HG03103 (cell line): ENCODE measurements at regions not wholly inside any gene's neighbourhood (a gene's known extent, or its start where the extent isn't known, plus 50 kb on each side); places are given as distances from the start of the nearest gene placed in this dataset.
"Not testable (repeated sequence)": the region's sequence is repeated elsewhere in the genome, so short reads cannot be mapped to it uniquely, and the experiment has no call there.

Source experiments
- ATAC-seq: cut with Tn5 transposase; IDR thresholded peaks from one replicate; pipeline ENCODE4 v1.9.1; 2021; ENCODE audit warnings: low read depth; ENCODE audit not compliant: unreplicated experiment

DNA sequence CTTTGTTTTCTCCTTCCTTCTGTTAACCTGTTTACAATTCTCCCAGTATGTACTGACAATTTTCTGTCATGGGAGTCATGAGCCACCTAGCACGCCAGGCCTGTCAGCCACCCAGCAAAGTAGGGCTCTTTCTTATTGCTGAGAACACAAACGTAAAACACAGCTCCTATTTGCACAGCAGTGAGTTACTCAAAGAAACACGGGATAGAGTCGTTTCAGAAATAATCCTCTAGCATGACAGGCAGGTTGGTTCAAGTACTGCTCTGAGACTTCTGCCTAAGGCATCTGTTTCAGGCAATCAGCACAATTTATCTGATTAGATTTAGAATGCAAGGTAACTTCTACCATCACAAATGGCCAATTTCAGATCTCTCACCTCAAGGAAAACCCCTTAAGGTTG is 88.8 kb downstream of the CD24 start:
- ATAC-seq, result no peak

DNA sequence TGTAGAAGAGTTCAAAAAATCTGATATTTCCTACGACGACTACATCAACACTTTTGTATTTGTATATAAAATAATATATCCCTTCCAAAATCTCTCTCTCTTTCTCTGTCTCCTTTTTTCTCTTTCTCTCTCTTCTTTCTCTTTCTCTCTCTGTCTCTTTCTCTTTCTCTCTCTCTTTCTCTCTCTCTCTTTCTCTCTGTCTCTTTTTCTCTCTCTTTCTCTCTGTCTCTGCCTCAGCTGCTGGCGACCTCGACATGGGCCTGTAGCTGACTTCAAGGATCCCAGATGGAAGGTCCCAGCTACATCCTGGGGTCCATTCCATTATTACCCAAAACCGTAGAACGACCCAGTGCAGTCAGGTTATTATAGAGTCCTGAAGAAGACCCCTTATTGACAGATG is 90.0 kb downstream of the CD24 start:
- no peak for ATAC-seq

DNA sequence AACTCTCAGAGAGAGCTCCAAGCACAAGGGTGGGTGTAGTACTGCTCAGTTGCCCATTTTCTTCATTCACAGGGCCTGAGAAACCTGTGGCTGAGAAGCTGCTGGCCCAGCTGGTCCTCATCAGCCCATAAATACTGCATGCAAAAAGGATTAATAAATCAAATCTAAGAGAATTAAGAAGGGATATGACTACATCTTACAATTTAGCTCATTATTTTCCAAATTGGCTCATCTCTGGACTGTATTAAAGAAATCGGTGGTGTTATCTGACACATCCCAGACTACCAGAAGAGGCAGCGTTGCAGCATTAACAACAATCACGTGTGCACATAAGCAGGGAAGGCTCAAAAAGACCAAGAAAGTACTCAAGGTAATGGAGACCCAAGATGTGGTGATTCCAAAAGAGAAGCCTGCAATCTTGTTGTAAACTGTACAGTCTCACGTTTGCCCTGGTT is 90.7 kb downstream of the CD24 start:
- ATAC-seq, result no peak

DNA sequence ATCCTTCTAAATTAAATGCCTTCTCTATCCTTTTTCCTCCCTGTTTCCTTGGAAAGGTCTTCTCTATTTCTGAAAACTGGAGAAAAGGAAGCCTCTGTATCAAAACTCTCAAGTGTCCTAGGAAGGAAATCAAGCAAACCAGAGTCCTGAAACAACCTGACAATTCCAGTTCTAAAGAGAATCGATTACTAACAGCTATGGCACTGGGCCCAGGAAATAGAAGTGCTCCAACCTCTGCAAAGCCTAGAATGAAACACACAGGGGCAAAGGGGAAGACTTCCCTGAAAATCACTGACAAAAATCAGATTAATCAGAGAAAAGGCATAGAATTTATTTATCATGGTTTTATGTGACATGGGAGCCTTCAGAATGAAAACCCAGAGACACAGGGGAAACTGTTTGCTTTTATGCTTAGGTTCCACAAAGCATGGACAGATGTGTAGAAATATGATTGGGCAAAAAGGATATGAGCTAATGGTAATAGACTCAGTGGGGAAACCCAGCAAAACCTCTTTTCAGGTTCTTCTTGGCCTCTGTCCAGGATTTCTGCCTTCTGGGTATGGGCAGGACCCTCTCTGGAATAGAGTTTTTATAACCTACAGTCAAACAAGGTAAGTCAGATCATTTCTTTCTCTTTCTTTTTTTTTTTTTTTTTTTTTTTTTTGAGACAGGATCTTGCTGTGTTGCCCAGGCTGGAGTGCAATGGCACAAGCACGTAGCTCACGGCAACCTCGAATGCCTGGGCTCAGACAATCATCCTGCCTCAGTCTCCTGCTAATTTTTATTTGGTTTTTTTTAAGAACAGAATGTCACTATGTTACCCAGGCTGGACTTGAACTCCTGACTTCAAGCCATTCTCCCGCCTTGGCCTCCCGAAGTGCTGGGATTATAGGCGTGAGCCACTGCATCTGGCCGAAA is 91.7 kb downstream of the CD24 start:
- ATAC-seq, result no peak

DNA sequence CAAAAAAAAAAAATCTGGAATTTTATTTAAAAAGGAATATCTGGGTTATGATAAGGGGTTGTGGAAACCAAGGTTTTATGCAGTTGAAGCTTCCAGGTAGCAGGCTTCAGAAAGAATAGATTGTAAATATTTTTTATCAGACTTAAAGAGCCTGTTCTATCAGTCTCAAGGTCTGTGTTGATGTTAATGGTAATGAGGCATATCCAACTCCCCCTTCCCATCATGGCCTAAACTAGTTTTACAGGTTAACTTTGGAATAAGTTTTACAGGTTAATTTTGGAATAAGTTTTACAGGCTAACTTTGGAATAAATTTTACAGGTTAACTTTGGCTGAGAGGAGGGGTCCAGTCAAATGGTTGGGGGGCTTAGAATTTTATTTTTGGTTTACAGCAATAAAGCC is 92.4 kb downstream of the CD24 start:
- no peak for ATAC-seq

DNA sequence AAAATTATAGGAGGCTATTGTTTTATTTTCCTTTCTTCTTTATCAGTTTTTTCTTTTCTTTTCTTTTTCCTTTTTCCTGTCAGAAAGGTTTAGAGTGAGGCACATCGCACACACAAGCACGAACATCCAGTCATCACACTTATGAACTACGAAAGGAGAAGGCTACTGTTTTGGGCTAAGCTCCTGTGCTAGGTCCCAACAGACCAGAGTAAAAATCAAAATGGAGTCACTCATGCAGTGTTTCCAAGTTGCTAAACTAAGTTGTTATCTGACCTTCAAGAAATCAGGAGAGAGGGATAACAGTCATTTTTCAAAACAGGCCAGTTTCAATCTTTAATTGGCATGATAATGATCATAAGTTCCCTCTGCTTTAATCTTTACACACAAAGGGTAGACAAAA is 93.6 kb downstream of the CD24 start:
- ATAC-seq, result no peak

DNA sequence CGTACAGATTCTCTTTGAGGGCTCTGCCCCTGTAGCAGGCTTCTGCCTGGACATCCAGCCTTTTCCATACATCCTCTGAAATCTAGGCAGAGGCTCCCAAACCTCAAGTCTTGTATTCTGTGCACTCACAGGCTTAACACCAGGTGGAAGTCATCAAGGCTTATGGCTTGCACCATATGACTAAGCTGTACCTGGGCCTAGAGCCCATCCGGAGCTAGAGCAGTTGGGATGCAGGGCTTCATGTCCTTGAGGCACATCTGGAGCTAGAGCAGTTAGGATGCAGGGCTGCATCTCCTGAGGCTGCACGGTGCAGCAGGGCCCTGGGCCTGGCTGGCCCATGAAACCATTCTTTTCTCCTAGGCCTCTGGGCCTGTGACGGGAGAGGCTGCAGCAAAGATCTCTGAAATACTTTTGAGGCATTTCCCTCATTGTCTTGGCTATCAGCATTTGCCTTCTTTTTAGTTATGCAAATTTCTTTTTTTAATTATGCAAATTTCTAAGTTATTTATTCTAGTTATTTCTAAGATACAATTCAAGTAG is 98.7 kb downstream of the CD24 start:
- no peak for ATAC-seq

DNA sequence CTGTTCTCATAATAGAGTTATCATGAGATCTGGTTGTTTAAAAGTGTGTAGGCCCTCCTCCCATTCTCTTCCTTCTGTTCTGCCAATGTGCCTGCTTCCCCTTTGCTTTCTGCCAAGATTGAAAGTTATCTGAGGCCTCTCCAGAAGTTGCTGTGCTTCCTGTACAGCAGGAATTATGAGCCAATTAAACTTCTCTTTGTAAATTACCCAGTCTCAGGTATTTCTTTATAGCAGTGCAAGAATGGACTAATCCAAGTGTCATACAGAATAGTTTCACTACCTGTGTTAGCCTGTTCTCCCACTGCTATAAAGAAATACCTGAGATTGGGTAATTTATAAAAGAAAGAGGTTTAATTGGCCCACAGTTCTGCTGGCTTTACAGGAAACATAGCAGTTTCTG is 100.0 kb downstream of the CD24 start:
- ATAC-seq, result no peak

DNA sequence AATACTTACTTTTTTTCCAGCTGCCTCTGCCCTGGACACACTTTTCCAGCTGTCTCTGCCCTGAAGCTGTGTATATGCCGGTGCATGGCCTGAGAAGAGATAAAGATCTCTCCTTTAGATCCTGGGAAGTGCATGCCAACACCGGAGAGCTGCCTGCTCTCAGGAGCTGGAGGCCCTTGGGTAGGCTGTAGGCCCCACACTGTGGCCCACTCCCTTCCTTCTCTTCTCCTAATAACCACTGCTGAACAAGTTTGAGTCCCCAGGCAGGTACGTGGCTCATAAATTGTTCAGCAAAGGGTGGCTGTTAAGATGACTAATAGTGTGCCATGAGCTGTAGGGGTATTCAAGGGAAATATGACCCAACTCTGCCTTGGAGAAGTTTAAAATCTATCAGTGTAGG is 102.5 kb downstream of the CD24 start:
- ATAC-seq, result no peak

DNA sequence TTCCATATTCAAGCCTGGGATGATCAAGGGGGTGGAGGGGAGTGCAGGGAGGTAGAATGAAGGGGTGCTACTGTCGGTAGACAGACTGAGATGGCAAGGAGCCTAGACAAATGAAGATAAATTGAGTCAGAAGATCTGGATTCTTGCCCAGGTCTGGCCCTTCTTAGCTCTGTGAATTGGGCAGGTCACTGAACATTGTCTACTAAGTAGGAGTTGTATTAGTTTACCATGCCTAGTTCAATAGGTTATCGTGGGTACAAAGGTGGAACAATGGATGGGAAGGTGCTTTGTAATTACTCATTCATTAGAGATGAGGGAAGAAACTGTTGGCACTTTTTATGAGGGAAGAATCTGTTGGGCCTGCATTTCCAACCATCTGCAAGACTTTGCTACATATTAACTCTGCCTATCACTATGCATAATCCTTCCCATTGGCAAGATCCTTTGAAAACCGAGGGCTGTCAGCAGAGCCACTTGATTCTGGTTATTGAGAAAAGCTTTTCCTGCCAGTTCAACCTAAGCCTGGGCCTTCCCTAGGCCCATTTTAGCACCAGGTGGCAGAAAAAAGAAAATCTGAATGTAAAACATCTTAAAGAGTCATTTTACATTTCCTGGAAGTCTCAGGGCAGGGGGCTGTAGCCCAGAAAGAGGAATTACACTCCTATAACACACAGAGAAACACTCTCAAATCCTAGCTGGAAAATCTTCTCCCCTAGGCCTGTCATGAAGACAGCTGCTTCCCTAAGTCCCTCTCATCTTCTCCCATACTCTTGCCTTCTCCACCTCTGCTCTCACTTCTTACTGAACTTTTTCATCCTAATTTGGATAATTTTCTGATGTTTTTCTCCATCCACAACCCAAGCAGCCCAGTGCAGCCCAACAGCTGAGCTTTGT is 103.5 kb downstream of the CD24 start:
- no peak for ATAC-seq

DNA sequence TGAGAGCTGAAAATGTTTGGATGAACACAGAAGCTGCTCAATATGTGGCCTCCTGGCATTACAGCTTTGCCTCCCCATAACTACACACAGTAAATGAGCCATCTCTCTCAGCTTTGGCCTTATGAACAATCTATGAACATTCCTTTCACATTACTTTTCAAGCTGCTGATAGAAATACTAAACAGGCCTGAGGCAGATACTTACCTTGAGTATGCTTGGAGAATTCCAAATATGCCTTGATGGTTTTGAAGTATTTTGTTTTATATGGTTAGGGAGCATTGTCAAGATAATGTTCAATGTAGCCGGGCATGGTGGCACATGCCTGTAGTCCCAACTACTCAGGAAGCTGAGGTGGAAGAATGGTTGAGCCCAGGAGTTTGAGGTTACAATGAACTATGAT is 104.5 kb downstream of the CD24 start:
- ATAC-seq, result no peak

DNA sequence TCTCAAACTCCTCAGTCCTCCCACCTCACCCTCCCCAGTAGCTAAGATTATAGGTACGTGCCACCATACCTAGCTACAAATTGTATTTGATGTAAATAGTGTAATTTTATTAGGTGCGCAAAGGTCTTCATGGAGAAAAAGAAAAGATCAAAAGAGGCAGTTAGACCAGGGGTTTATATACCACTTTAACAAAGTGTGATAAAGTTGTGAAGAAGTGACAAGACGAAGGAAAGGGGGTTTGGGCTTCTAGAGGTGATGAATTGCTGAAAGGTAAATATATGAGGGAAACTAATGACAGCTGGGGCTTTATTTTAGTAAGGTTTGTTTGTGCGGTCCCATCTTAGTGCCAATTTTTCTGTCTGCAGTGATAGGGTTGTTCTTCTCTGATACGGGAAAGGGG is 105.3 kb downstream of the CD24 start:
- ATAC-seq, result no peak

DNA sequence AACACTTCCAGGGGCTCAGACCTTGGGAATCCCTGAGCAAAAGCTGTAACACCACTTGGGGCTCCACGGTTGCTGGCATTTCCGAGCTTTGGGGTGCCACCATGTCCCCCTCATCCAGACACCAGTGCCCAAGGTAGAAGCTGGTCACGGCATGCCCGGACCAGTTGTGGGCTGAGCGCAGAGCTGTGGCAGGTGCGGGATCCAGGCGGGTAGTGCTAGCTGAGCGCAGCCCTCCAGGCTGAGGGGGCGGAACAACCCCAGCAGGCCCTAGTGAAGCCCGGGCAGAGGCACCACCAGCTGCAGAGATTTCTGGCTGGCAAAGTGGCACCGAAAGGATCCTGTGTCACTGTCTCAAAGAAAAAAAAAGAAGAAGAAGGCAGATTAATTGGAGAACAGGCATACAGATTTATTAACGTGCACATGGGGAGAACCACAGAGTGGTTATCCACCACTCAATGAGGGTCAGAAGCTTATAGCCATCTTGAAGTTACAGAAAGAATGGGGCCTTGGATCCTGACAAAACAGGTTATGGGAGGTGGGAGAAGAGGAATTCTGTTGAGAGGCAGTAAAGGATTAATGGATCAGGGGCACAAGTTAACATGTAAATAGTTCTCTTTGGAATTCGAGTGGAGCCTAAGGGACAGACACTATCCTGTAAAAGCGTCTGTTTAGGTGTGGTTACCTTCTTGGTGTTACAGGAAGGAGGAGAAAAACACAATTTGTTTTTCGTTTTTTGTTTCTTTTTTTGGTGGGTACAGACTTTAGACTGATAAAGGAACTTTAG is 107.5 kb downstream of the CD24 start:
- no peak for ATAC-seq

DNA sequence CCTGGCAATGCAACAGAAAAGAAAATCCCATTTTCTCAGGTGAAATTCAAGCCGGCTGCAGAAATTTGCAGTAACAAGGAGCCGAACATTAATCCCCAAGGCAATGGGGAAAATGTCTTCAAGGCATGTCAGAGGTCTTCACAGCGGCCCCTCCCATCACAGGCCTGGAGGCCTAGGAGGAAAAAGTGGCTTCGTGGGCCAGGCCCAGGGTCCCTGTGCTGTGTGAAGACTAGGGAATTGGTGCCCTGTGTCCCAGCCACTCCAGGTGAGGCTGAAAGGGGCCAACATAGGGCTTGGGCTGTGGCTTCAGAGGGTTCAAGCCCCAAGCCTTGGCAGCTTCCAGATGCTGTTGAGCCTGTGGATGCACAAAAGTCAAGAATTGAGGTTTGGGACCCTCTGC is 111.7 kb downstream of the CD24 start:
- ATAC-seq, result no peak

DNA sequence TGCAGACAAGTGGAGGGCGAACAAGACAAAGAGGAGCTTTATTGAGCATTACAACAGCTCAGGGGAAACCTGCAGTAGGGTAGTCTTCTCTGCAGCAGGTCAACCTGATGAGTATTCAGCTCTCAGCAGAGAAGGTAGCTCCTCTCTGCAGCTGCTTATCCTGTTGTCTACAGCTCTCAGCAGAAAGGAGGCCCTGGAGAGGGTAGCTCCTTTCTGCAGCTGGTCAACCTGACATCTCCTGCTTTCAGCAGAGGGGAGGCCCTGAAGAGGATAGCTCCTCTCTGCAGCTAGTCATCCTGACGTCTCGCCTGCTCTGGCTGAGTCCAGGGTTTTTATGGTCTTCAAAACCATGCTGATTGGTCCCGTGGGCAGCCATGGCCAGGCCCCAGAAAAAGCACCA is 113.6 kb downstream of the CD24 start:
- no peak for ATAC-seq

DNA sequence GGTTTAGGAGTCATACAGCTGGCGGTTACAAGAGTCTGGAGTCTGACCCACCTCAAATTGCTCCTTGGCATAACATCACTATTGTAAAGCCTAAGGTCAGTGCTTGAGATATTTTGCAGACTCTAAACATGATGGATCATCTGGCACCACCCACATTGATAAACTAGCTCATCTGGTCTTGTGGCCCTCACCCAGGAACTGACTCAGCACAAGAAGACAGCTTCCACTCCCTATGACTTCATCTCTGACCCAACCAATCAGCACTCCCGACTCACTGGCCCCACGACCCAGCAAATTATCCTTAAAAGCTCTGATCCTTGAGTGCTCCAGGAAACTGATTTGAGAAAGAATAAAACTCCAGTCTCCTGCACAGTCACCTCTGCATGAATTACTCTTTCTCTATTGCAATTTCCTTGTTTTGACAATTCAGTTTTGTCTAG is 115.9 kb downstream of the CD24 start:
- no peak for ATAC-seq

DNA sequence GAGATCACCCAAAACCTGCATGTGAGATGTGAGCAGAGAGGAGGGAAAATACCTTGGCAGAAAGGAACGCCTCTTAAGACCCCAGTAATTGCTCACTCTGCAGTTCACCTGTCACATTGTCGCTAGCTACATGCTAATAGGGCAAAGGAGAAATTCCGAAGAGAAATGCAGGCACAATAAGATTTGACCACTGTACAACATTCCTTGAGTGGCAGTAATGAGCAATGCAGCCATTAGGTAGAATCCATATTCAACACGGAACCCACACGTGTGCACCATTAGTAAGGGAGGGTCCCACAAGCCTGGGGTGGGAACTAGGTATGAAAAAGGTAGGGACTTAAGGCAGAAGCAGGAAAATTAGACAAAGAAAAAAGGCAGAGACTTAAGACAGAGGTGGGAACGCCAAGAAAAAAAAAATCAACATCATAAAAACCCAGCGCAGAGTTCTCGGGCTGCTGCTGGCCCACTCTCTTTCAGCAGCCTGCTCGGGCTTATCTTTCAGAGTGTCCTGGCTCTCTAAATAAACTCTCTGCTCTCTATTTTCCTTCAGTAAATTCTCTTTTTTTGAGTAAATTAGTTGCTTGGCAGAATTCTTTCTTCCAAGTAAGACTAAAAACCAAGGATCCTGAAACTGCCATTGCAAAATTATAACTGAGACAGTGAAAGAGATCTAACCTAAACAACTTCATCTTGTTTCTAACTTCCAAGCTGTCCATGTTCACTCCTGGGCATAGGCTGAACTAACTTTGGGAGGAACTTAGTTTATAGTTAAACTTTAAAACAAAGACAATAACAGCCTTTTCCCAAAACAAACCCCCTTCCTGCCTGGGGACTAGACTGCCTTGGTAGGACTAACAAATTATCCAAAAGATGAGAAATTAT is 116.5 kb downstream of the CD24 start:
- no peak for ATAC-seq

DNA sequence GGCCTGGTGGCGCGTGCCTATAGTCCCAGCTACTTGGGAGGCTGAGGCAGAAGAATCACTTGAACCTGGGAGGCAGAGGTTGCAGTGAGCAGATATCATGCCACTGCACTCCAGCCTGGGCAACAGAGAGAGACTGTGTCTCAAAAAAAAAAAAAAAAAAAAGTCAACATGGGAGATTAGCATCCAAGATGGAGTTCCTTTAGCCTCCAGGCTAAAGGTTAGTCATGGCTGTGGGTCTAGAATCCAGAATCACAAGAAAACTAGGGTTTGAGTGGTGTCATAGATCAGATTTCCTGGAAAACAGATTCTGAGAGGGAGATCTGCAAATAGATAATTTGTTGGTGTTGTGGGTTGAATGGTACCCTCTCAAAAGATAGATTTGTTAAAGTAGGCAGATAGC is 117.2 kb downstream of the CD24 start:
- not testable (repeated sequence) for ATAC-seq

DNA sequence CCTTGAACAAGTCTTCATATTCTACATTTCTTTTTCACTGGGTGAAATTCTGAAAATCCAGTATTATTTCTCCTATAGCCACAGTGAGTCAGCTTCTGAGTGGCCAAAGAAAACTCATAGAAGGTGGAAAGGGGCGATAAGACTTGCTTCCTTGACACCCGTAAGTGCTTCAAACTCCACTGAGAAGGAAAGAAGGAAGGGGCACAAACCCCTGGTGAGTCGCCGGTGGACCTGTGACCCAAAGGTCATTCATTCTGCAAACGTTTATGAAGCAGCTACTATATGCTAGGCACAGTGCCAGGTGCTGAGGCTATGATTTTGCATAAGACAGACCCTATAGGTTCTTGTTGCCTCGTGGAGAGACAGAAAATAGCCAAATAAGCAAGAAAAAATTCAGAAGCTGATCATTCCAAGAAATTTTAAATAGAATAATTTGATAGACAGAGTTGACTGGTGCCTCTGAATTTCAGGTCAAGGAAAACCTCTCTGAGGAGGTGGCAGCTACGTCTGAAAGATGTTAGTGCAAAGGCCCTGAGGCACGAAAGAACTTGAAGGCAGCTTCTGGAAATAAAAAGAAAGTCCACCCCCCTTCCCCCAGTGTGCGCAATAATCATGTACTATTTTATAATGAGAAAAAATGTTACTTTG is 118.2 kb downstream of the CD24 start:
- no peak for ATAC-seq
